ENCODE measurements at regions not wholly inside any gene's neighbourhood (a gene's known extent, or its start where the extent isn't known, plus 50 kb on each side); places are given as distances from the start of the nearest gene placed in this dataset.

DNA sequence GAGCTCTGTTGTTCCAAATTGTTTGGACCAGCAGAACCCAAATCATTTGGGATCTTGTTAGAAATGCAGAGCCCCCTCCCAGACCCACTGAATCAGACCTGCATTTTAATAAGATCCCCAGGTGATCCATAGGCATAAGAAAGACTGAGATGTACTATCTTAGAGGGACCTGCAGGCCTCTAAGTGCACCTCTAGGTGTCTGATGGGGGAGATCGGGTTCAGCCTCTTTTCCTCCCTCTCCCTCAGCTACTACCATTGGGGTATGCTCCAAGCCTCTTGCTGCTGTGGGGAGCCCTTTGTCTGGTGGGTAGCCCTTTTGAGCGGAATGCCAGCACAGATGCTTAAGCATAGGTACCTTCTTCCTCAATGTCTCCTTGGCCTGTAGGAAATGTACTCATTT lies 63.8 kb upstream of the RPS6KA3 start:
- H3K27ac ChIP-seq (ENCODE audit: low read length), result no peak overlapping the region
- no peaks in the 10 kb centered on the region for H3K36me3 ChIP-seq (replicated peaks; ENCODE audit: low read depth, low read length)
- peaks cover 3% of the 10 kb centered on the region; the same call in 1 of the 2 replicates for H3K27me3 ChIP-seq (ENCODE audit: low read depth, low read length)
- no peak overlapping the region for H3K4me2 ChIP-seq (ENCODE audit: low read length)
- H3K4me1 ChIP-seq (ENCODE audit: low read length), result no peaks in the 10 kb centered on the region
- no peaks in the 10 kb centered on the region for H3K9me3 ChIP-seq (ENCODE audit: insufficient read depth, low read length)
- no peak overlapping the region for H3K4me3 ChIP-seq (ENCODE audit: low read length)
- TF ChIP-seq CTCF (IDR thresholded peaks at IDR 0.05; ENCODE audit: low read depth, low read length) (no peak), EZH2phosphoT487 (IDR thresholded peaks at IDR 0.05; ENCODE audit: low read depth) (no peak)
- H3K9ac ChIP-seq (ENCODE audit: low read length), result no peak overlapping the region
- H2AFZ ChIP-seq (ENCODE audit: low read depth, low read length), result no peak overlapping the region
- H4K20me1 ChIP-seq (ENCODE audit: insufficient read depth, low read length), result no peaks in the 10 kb centered on the region
- H3K79me2 ChIP-seq (ENCODE audit: low read length), result no peaks in the 10 kb centered on the region

GRCh38 chrX:20329435-20329834 lies 62.7 kb upstream of the RPS6KA3 start:
- H2AFZ ChIP-seq (ENCODE audit: low read depth, low read length), result no peak overlapping the region
- no peaks in the 10 kb centered on the region for H3K36me3 ChIP-seq (replicated peaks; ENCODE audit: low read depth, low read length)
- no peaks in the 10 kb centered on the region for H3K4me1 ChIP-seq (ENCODE audit: low read length)
- H3K27me3 ChIP-seq (ENCODE audit: low read depth, low read length), result peaks cover 3% of the 10 kb centered on the region; the same call in 1 of the 2 replicates
- no peak overlapping the region for H3K4me3 ChIP-seq (ENCODE audit: low read length)
- no peaks in the 10 kb centered on the region for H3K79me2 ChIP-seq (ENCODE audit: low read length)
- no peaks in the 10 kb centered on the region for H4K20me1 ChIP-seq (ENCODE audit: insufficient read depth, low read length)
- no peaks in the 10 kb centered on the region for H3K9me3 ChIP-seq (ENCODE audit: insufficient read depth, low read length)
- no peak overlapping the region for H3K4me2 ChIP-seq (ENCODE audit: low read length)
- H3K9ac ChIP-seq (ENCODE audit: low read length), result no peak overlapping the region
- no peak overlapping the region for H3K27ac ChIP-seq (ENCODE audit: low read length)
- TF ChIP-seq CTCF (IDR thresholded peaks at IDR 0.05; ENCODE audit: low read depth, low read length), result no peak
- TF ChIP-seq EZH2phosphoT487 (IDR thresholded peaks at IDR 0.05; ENCODE audit: low read depth), result no peak

DNA sequence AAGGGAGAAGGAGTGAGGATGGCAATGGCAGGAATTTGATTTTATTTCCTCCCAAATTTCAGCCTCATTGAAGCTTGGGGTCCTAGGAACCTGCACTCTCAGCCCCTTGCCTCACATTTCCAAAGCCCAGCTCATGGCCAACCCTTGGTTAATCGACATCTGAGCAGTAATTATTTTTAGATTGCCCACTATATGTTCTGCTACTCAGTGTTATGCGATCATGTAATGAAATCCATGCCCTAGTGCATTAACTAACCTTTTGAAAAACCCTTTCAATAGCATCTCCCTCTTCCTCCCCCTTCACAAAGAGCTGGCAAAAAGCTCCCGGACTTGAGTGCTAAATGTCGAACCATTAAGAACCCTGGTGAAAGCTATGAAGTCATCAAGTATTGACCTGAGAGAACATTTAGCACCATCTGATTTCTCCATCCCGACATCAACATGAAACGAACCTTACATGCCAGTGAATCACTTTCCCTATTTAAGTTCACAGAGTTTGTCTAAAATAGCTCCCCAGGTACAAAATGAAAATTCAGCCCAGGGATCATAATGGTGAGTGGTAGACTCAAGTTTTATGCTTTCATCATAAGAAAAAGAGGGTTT lies 59.2 kb upstream of the RPS6KA3 start:
- Histone ChIP-seq H3K9me3 (ENCODE audit: insufficient read depth, low read length) (no peaks in the 10 kb centered on the region), H3K27ac (ENCODE audit: low read length) (no peak overlapping the region)
- no peak for TF ChIP-seq EZH2phosphoT487 (IDR thresholded peaks at IDR 0.05; ENCODE audit: low read depth)
- TF ChIP-seq CTCF (IDR thresholded peaks at IDR 0.05; ENCODE audit: low read depth, low read length), result no peak

DNA sequence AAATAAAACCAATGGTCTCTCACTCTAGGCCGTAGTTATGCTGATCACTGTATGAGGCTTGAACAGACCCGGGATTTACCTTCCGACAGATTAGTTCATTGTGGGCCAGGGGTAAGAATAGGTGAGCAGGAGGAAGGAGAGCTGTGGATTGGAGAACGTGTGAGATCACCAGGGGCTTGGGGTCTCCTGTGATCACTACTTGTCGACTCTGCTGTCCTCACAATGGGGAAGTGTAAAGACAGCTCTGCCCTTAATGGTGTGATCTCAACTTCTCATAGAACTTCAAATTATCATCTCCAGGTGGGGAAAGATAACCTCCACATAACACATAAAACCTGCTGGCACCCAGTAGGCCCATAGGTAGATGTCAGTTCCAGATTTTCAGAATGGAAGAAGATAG lies 56.2 kb upstream of the RPS6KA3 start:
- no peaks in the 10 kb centered on the region for H3K79me2 ChIP-seq (ENCODE audit: low read length)
- peaks cover 19% of the 10 kb centered on the region for H3K4me1 ChIP-seq (ENCODE audit: low read length)
- TF ChIP-seq CTCF (IDR thresholded peaks at IDR 0.05; ENCODE audit: low read depth, low read length), result no peak
- no peak for TF ChIP-seq EZH2phosphoT487 (IDR thresholded peaks at IDR 0.05; ENCODE audit: low read depth)
- no peak overlapping the region for H3K4me3 ChIP-seq (ENCODE audit: low read length)
- no peak overlapping the region for H3K27ac ChIP-seq (ENCODE audit: low read length)
- H4K20me1 ChIP-seq (ENCODE audit: insufficient read depth, low read length), result no peaks in the 10 kb centered on the region
- no peak overlapping the region for H3K9ac ChIP-seq (ENCODE audit: low read length)
- H2AFZ ChIP-seq (ENCODE audit: low read depth, low read length), result no peak overlapping the region
- no peaks in the 10 kb centered on the region for H3K9me3 ChIP-seq (ENCODE audit: insufficient read depth, low read length)
- no peak overlapping the region for H3K4me2 ChIP-seq (ENCODE audit: low read length)
- peaks cover 10% of the 10 kb centered on the region for H3K27me3 ChIP-seq (ENCODE audit: low read depth, low read length)
- H3K36me3 ChIP-seq (replicated peaks; ENCODE audit: low read depth, low read length), result no peaks in the 10 kb centered on the region

More for the DNA sequence above, 59.2 kb upstream of the RPS6KA3 start:
- Histone ChIP-seq H3K9ac (ENCODE audit: low read length) (no peak overlapping the region), H2AFZ (ENCODE audit: low read depth, low read length) (no peak overlapping the region), H3K4me1 (ENCODE audit: low read length) (peaks cover 12% of the 10 kb centered on the region), H4K20me1 (ENCODE audit: insufficient read depth, low read length) (no peaks in the 10 kb centered on the region), H3K79me2 (ENCODE audit: low read length) (no peaks in the 10 kb centered on the region), H3K4me3 (ENCODE audit: low read length) (no peak overlapping the region), H3K36me3 (replicated peaks; ENCODE audit: low read depth, low read length) (no peaks in the 10 kb centered on the region), H3K27me3 (ENCODE audit: low read depth, low read length) (peaks cover 10% of the 10 kb centered on the region), H3K4me2 (ENCODE audit: low read length) (no peak overlapping the region)
